Prostate gland (tissue), 2 donors: ENCODE measurements at regions not wholly inside any gene's neighbourhood (a gene's known extent, or its start where the extent isn't known, plus 50 kb on each side); places are given as distances from the start of the nearest gene placed in this dataset.

ENCODE experiments used
- CTCF ChIP-seq, 4 experiments: fragments of 200-600 bp in 2 of 4; fragments of 450-650 bp in 2 of 4; sonication (generic) in 2 of 4; IDR thresholded peaks; 1 replicate in 3 of 4; 2 replicates in 1 of 4; pipeline ENCODE4 v1.5.1; 2016 to 2019; ENCODE audit warnings: antibody characterized with exemption in 4 of 4, mild to moderate bottlenecking in 2 of 4, moderate library complexity in 2 of 4
- POLR2A ChIP-seq: fragments of 450-650 bp; IDR thresholded peaks from one replicate; pipeline ENCODE4 v1.6.1; 2016; ENCODE audit warnings: antibody characterized with exemption, mild to moderate bottlenecking
- POLR2AphosphoS5 ChIP-seq: sonication (generic); formaldehyde crosslinking; IDR thresholded peaks from one replicate; pipeline ENCODE4 v1.6.1; 2017; ENCODE audit warnings: antibody characterized with exemption

DNA sequence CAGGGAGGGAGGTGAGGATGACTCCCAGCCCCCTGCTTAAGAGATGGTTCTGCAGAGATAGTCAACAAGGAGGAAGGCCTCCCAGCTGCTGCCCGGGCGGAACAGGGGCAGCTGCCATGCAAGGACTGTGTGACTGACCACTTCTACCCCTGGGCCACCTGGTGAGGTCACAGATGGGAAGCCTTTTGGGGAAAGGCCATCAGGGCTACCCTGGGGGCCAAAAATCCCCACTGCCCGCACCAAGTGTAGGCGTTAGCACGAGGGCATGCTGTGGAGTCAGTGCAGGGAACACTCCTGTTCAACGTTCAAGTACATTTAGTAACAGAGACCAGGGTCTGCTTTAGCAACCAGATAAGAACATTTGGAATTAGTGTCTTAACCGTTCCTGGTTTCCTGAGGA is 372.9 kb downstream of the BRD1 start:
- no peak for TF ChIP-seq CTCF (IDR thresholded peaks at IDR 0.05)
- TF ChIP-seq POLR2A, result no peak
- no peak for TF ChIP-seq POLR2AphosphoS5
